PFSK-1 (cell line): ENCODE measurements at regions not wholly inside any gene's neighbourhood (a gene's known extent, or its start where the extent isn't known, plus 50 kb on each side); places are given as distances from the start of the nearest gene placed in this dataset.

Source experiments
- FOXP2 ChIP-seq: optimal IDR thresholded peaks from 2 replicates; pipeline ENCODE3; 2011; ENCODE audit warnings: borderline replicate concordance, control low read depth, inconsistent platforms; ENCODE audit not compliant: insufficient read depth; ENCODE audit errors: extremely low read length, extremely low read depth
- POLR2AphosphoS5 ChIP-seq: IDR thresholded peaks from 2 replicates; pipeline ENCODE4 v1.6.1; 2012; ENCODE audit warnings: low read depth, mild to moderate bottlenecking, control low read depth, low read length, moderate library complexity
- REST ChIP-seq, 2 experiments: IDR thresholded peaks; 2 replicates each; pipeline versions ENCODE4 v1.6.1 to v1.8.0; 2011 to 2012; ENCODE audit warnings: low read depth in 2 of 2, low read length in 2 of 2, control low read depth in 1 of 2, inconsistent platforms in 1 of 2, mild to moderate bottlenecking in 1 of 2, moderate library complexity in 1 of 2; ENCODE audit not compliant: insufficient read depth in 1 of 2
- SIN3A ChIP-seq: IDR thresholded peaks from 2 replicates; pipeline ENCODE4 v1.6.1; 2012; ENCODE audit warnings: mild to moderate bottlenecking, low read length, moderate library complexity, borderline replicate concordance; ENCODE audit not compliant: insufficient read depth
- TAF1 ChIP-seq: IDR thresholded peaks from 2 replicates; pipeline ENCODE4 v1.6.1; 2012; ENCODE audit warnings: low read length, control low read depth, borderline replicate concordance; ENCODE audit not compliant: insufficient read depth

- TF ChIP-seq POLR2AphosphoS5 (no peak), TAF1 (no peak), FOXP2 (no peak), REST (IDR thresholded peaks at IDR 0.05; ENCODE audit: insufficient read depth in 1 of 2, low read depth in 2 of 2, low read length in 2 of 2) (no peak), SIN3A (no peak)
These were observed 1067.0 kb upstream of the MAP3K7 start for GRCh38 chr6:91653895-91654294.

- TF ChIP-seq TAF1, result no peak
- no peak for TF ChIP-seq POLR2AphosphoS5
- no peak for TF ChIP-seq FOXP2
- no peak for TF ChIP-seq SIN3A
- no peak for TF ChIP-seq REST (IDR thresholded peaks at IDR 0.05; ENCODE audit: insufficient read depth in 1 of 2, low read depth in 2 of 2, low read length in 2 of 2)
These were observed 1066.3 kb upstream of the MAP3K7 start for GRCh38 chr6:91653076-91653723.

- TF ChIP-seq POLR2AphosphoS5, result no peak
- no peak for TF ChIP-seq REST (IDR thresholded peaks at IDR 0.05; ENCODE audit: insufficient read depth in 1 of 2, low read depth in 2 of 2, low read length in 2 of 2)
- no peak for TF ChIP-seq SIN3A
- no peak for TF ChIP-seq TAF1
- TF ChIP-seq FOXP2, result no peak
These were observed 1059.8 kb upstream of the MAP3K7 start for GRCh38 chr6:91646649-91647048.

- TF ChIP-seq POLR2AphosphoS5, result no peak
- TF ChIP-seq SIN3A, result no peak
- no peak for TF ChIP-seq TAF1
- no peak for TF ChIP-seq FOXP2
- no peak for TF ChIP-seq REST (IDR thresholded peaks at IDR 0.05; ENCODE audit: insufficient read depth in 1 of 2, low read depth in 2 of 2, low read length in 2 of 2)
These were observed 1058.9 kb upstream of the MAP3K7 start for GRCh38 chr6:91645811-91646210.
